Stimulated activated CD4-positive, alpha-beta T cell treated with anti-CD3 and anti-CD28 coated beads, Interleukin-4, amount 100 ng/mL, for 24 hours (primary cell): ENCODE measurements at regions not wholly inside any gene's neighbourhood (a gene's known extent, or its start where the extent isn't known, plus 50 kb on each side); places are given as distances from the start of the nearest gene placed in this dataset.
"Not testable (repeated sequence)": the region's sequence is repeated elsewhere in the genome, so short reads cannot be mapped to it uniquely, and the experiment has no call there.

Experiments used
- DNase-seq: peaks from one replicate; pipeline ENCODE4 v3.0.0-alpha.2; 2020

DNA sequence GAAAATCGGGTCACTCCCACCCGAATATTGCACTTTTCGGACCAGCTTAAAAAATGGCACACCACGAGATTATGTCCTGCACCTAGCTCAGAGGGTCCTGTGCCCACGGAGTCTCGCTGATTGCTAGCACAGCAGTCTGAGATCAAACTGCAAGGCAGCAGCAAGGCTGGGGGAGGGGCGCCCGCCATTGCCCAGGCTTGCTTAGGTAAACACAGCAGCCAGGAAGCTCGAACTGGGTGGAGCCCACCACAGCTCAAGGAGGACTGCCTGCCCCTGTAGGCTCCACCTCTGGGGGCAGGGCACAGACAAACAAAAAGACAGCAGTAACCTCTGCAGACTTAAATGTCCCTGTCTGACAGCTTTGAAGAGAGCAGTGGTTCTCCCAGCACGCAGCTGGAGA is 405.3 kb downstream of the PTH2R start:
- not testable (repeated sequence) for DNase-seq

- no peak for DNase-seq
These were observed 412.6 kb downstream of the PTH2R start for GRCh38 chr2:208819190-208819589.

GRCh38 chr2:208820014-208820688 is 413.6 kb downstream of the PTH2R start:
- no peak for DNase-seq

DNA sequence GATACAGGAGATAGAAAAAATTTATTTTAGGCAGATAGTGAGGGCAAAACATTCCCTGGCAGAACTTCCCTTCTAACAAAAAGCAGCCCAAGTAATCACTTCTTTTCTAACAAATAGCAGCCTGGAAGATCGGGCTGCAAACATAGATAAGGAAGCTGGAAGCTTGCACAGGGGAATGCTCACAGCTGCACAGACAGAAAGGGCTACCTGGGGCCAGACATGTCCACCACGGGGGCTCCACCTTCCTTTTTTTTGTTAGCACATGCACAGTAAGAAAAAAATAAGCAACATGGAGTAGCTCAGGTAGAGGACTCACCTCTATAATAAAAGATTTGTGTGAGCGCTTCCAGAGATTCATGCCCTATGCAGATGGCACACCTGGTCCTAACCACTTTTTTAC is 420.5 kb downstream of the PTH2R start:
- DNase-seq: no peak

- DNase-seq: no peak
These were observed 421.1 kb downstream of the PTH2R start for GRCh38 chr2:208827549-208828221.

GRCh38 chr2:208830203-208830602 is 423.6 kb downstream of the PTH2R start:
- no peak for DNase-seq

- DNase-seq: no peak
These were observed 441.1 kb downstream of the PTH2R start for GRCh38 chr2:208847651-208848050.

- no peak for DNase-seq
These were observed 448.1 kb downstream of the PTH2R start for GRCh38 chr2:208854717-208855116.

DNA sequence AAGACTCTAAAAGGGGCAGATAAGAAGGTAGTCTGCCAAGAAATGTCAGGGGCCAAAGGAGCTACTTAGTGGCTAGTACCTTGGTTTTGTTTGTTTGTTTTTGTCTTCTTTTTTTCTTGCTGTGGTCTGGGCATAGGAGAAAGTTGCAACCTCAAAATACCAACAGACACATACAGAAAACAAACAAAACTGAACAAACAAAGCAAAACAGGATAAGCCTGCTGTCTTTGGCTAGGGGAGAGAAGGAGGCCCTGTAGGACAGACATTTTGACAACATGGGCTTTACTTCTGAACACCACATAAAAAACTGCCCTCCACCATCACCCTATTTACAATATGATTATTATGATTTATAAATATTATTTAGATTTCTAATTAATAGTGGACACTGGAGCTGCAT is 460.8 kb downstream of the PTH2R start:
- DNase-seq: no peak

GRCh38 chr2:208872591-208872990 is 466.0 kb downstream of the PTH2R start:
- DNase-seq: no peak

DNA sequence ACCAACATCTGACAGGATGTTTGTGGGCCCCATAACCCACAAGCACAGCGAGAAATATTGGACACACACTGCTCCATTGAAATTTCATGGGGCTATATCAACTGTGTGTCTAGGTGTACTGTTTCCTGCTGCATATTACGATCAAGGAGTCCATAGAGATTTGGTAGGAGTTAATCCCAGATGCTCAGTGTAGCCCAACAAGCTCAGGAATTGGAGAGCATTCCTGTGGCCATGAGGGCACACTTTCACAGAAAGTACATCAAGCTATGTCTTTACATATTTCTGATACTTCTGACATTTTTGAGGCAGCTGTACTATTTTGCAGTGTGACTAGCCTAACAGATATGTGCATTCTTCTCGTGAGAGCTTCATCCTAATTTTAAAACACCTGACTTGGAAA is 473.1 kb downstream of the PTH2R start:
- DNase-seq: no peak

DNA sequence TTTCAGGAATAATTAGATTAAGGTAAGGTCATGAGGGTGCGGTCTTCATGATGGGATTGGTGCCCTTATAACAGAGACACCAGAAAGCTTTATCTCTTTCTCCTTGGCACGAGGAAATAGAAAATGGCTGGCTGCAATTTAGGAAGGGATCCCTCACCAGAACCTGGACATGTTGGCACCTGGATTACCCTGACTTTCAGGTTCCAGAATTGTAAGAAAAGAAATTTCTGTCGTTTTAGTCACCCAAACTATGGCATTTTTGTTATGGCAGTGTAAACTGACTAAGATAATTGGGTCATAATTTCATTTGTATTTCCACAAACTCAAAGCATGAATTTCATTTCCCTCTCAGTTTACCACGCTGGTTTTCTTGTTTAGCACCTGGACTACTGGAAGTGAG is 473.6 kb downstream of the PTH2R start:
- no peak for DNase-seq

DNA sequence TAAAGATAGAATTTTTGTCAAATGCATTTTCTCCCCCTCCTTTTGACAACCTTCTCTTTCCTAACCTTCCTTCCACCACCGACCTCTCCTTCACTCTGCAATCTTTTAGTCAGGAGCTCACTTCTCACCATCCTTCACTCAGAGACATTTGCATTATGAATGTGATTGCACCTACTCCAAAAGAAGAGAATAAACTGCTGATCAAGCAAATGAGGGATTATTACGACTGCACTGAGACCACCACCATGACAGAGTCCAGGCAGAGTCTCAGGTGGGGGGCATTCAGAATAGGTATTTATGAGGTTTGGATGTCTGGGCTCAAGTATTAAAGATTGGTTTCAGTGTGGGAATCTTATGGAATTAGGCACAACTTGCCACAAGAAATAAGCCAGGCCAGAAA is 483.9 kb downstream of the PTH2R start:
- DNase-seq: no peak

- DNase-seq: no peak
These were observed 485.6 kb downstream of the PTH2R start for GRCh38 chr2:208892203-208892602.

DNA sequence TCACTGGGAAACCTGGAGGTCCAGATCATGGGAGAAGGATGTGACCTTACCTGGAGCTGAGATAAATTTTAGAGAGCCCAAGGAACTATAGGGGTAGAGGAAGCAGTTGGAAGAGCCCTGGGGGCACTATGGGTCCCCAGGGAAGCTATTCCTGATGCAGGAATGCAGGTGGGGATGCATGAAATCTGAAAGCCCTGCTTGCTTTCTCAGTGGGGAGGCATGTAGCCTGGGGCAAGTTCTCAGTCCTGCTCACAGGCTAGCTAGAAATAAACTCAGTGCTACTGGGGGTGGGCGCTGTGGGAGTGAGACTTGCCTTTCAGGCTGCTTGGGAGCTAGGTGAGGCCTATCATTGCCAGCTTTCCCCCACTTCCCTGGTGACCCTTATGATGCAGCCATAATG is 499.7 kb downstream of the PTH2R start:
- DNase-seq: no peak

DNA sequence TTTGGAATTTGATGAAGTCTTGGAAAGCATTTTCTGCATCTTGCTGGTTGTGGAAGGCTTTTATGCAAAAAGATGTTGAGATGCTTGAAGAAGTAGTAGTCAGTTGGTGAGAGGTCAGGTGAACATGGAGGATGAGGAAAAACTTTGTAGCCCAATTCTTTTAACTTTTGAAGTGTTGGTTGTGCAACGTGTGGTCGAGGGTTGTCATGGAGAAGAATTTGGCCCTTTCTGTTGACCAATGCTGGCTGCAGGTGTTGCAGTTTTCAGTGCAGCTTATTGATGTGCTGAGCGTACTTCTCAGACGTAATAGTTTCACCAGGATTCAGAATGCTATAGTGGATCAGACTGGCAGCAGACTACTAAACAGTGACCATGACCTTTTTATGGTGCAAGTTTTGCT is 508.4 kb upstream of the MAP2 start:
- no peak for DNase-seq

- DNase-seq: no peak
These were observed 507.0 kb upstream of the MAP2 start for GRCh38 chr2:208916881-208917280.

DNA sequence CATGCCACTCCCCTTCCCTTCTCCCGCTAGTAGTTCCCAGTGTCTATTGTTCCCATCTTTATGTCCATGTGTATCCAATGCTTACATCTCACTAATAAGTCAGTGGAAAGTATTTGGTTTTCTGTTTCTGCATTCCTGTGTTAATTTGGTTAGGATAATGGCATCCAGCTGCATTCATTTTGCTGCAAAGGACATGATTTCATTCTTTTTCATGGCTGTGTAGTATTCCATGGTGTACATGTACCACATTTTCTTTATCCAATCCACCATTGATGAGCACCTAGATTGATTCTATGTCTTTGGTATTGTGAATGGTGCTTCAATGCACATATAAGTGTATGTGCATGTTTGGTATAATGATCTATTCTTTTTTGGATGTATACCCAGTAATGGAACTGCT is 502.5 kb upstream of the MAP2 start:
- not testable (repeated sequence) for DNase-seq

DNA sequence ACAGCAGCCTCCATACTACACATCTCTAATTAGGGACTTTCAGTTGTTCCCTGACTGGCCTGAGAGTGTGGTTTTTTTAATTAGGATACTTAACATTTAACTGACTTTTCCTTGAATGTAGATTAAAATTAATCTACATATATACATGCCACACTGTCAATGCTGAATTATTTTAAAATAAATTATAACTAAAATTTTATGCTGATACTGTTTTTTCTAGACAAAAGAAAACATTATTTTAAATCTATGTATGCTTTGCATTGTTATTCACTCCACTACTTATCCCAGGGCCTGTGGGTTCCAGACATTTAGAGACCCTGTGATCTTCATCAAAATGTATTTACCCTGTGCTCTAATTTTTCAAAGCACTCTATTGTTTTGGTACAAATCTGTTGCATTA is 496.0 kb upstream of the MAP2 start:
- DNase-seq: no peak

- DNase-seq: no peak
These were observed 494.5 kb upstream of the MAP2 start for GRCh38 chr2:208929139-208929864.

- no peak for DNase-seq
These were observed 493.9 kb upstream of the MAP2 start for GRCh38 chr2:208929894-208930427.

DNA sequence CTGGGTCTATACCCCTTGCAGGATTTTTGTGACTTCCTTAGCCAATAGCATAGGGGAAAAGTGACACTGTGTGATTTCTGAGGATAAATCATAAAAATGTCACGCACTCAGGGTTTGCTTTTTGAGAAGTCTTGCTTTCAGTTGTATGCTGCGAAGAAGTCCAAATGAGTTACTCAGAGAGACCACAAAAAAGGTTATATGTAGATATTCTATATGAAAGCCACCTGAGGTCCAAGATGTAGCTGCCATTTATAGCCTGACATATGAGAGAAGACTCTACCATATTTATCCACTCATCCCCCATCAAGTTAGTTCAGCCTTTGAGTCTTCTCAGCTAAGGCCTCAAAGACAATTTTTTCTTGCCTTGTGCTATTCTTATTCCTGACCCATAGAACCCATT is 488.3 kb upstream of the MAP2 start:
- no peak for DNase-seq

GRCh38 chr2:208937521-208937920 is 486.3 kb upstream of the MAP2 start:
- no peak for DNase-seq

DNA sequence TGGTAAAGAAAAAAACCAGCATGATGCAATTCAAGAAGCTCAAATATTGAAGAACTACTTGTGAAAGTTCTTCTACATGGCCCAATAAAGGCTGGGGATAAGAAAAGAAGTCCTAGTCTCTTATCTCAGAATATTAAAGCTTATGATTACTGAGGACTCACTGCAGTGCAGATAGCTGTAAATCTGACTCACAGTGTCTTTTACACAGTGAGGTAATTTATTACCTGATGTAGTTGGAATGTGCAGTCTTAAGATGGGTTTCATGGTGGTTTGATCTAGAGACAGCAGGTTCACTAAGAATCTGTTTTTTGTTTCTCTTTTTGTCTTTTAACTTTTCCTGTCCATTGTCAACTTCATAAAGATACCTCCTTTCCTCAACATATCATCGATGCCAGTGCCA is 484.0 kb upstream of the MAP2 start:
- DNase-seq: no peak
